Skeletal muscle tissue (tissue), 3 donors: ENCODE measurements at regions not wholly inside any gene's neighbourhood (a gene's known extent, or its start where the extent isn't known, plus 50 kb on each side); places are given as distances from the start of the nearest gene placed in this dataset.

Experiments used
- H3K27ac ChIP-seq: one replicate; pipeline ENCODE4 v1.7.0; 2013; ENCODE audit warnings: mild to moderate bottlenecking, low read depth, low read length, inconsistent platforms
- H3K27me3 ChIP-seq, 3 donors: one replicate each; pipeline ENCODE4 v1.7.0; 2013; ENCODE audit warnings: low read length in 3 of 3; ENCODE audit not compliant: control insufficient read depth in 3 of 3, insufficient read depth in 3 of 3
- H3K36me3 ChIP-seq, 3 donors: one replicate each; pipeline ENCODE4 v1.7.0; 2013; ENCODE audit warnings: low read length in 3 of 3; ENCODE audit not compliant: control insufficient read depth in 3 of 3, insufficient read depth in 3 of 3
- H3K4me1 ChIP-seq, 3 donors: one replicate each; pipeline ENCODE4 v1.7.0; 2013; ENCODE audit warnings: low read length in 3 of 3, mild to moderate bottlenecking in 3 of 3; ENCODE audit not compliant: control insufficient read depth in 3 of 3, insufficient read depth in 3 of 3
- H3K4me3 ChIP-seq, 3 donors: one replicate each; pipeline ENCODE4 v1.7.0; 2013; ENCODE audit warnings: low read length in 3 of 3
- H3K9ac ChIP-seq, 3 donors: one replicate each; pipeline ENCODE4 v1.7.0; 2013; ENCODE audit warnings: low read length in 3 of 3, mild to moderate bottlenecking in 3 of 3, moderate library complexity in 2 of 3, low read depth in 1 of 3
- H3K9me3 ChIP-seq, 3 donors: one replicate each; pipeline ENCODE4 v1.7.0; 2013; ENCODE audit warnings: low read length in 3 of 3; ENCODE audit not compliant: control insufficient read depth in 3 of 3
- donor health status: Osteomylitis.

GRCh38 chr1:55833529-55834091 is 618.4 kb upstream of the USP24 start:
- no peak overlapping the region for H3K9ac ChIP-seq
- no peak overlapping the region for H3K27ac ChIP-seq
- H3K4me1 ChIP-seq: no peaks in the 10 kb centered on the region
- H3K9me3 ChIP-seq: no peaks in the 10 kb centered on the region
- no peaks in the 10 kb centered on the region for H3K27me3 ChIP-seq
- H3K4me3 ChIP-seq: no peak overlapping the region
- H3K36me3 ChIP-seq: no peaks in the 10 kb centered on the region

- Histone ChIP-seq H3K4me1 (no peaks in the 10 kb centered on the region), H3K4me3 (no peak overlapping the region), H3K9ac (no peak overlapping the region), H3K9me3 (no peaks in the 10 kb centered on the region), H3K27ac (no peak overlapping the region), H3K36me3 (no peaks in the 10 kb centered on the region), H3K27me3 (no peaks in the 10 kb centered on the region)
Measured at GRCh38 chr1:55831759-55832158, 616.6 kb upstream of the USP24 start.

- Histone ChIP-seq H3K27me3 (no peaks in the 10 kb centered on the region), H3K4me1 (no peaks in the 10 kb centered on the region), H3K9ac (no peak overlapping the region), H3K27ac (no peak overlapping the region), H3K4me3 (no peak overlapping the region), H3K36me3 (no peaks in the 10 kb centered on the region), H3K9me3 (no peaks in the 10 kb centered on the region)
Measured at GRCh38 chr1:55828044-55828443, 612.9 kb upstream of the USP24 start.

GRCh38 chr1:55827350-55827749 is 612.2 kb upstream of the USP24 start:
- Histone ChIP-seq H3K27ac (no peak overlapping the region), H3K4me1 (no peaks in the 10 kb centered on the region), H3K9me3 (no peaks in the 10 kb centered on the region), H3K27me3 (no peaks in the 10 kb centered on the region), H3K4me3 (no peak overlapping the region), H3K9ac (no peak overlapping the region), H3K36me3 (no peaks in the 10 kb centered on the region)

- no peak overlapping the region for H3K4me3 ChIP-seq
- H3K9me3 ChIP-seq: no peaks in the 10 kb centered on the region
Measured at GRCh38 chr1:55826381-55827080, 611.4 kb upstream of the USP24 start.

GRCh38 chr1:55825461-55825860 is 610.3 kb upstream of the USP24 start:
- no peaks in the 10 kb centered on the region for H3K4me1 ChIP-seq
- no peak overlapping the region for H3K27ac ChIP-seq
- H3K36me3 ChIP-seq: no peaks in the 10 kb centered on the region
- no peaks in the 10 kb centered on the region for H3K9me3 ChIP-seq
- H3K27me3 ChIP-seq: no peaks in the 10 kb centered on the region
- no peak overlapping the region for H3K9ac ChIP-seq
- no peak overlapping the region for H3K4me3 ChIP-seq

More at GRCh38 chr1:55826381-55827080, 611.4 kb upstream of the USP24 start:
- no peaks in the 10 kb centered on the region for H3K27me3 ChIP-seq
- no peak overlapping the region for H3K9ac ChIP-seq
- no peaks in the 10 kb centered on the region for H3K4me1 ChIP-seq
- H3K36me3 ChIP-seq: no peaks in the 10 kb centered on the region
- no peak overlapping the region for H3K27ac ChIP-seq

GRCh38 chr1:55824251-55824640 is 609.1 kb upstream of the USP24 start:
- Histone ChIP-seq H3K4me3 (no peak overlapping the region), H3K27me3 (no peaks in the 10 kb centered on the region), H3K9me3 (no peaks in the 10 kb centered on the region), H3K9ac (no peak overlapping the region), H3K4me1 (no peaks in the 10 kb centered on the region), H3K27ac (no peak overlapping the region), H3K36me3 (no peaks in the 10 kb centered on the region)

- Histone ChIP-seq H3K4me1 (no peaks in the 10 kb centered on the region), H3K9ac (no peak overlapping the region), H3K36me3 (no peaks in the 10 kb centered on the region), H3K9me3 (no peaks in the 10 kb centered on the region), H3K27me3 (no peaks in the 10 kb centered on the region), H3K27ac (no peak overlapping the region), H3K4me3 (no peak overlapping the region)
Measured at GRCh38 chr1:55823541-55824250, 608.5 kb upstream of the USP24 start.

GRCh38 chr1:55822891-55823290 is 607.7 kb upstream of the USP24 start:
- H3K4me3 ChIP-seq: no peak overlapping the region
- no peak overlapping the region for H3K27ac ChIP-seq
- no peaks in the 10 kb centered on the region for H3K27me3 ChIP-seq
- H3K36me3 ChIP-seq: no peaks in the 10 kb centered on the region
- H3K9ac ChIP-seq: no peak overlapping the region
- no peaks in the 10 kb centered on the region for H3K4me1 ChIP-seq
- H3K9me3 ChIP-seq: no peaks in the 10 kb centered on the region

GRCh38 chr1:55821234-55821633 is 606.1 kb upstream of the USP24 start:
- H3K9me3 ChIP-seq: no peaks in the 10 kb centered on the region
- no peak overlapping the region for H3K4me3 ChIP-seq
- H3K9ac ChIP-seq: no peak overlapping the region
- H3K27me3 ChIP-seq: no peaks in the 10 kb centered on the region
- H3K4me1 ChIP-seq: no peaks in the 10 kb centered on the region
- no peak overlapping the region for H3K27ac ChIP-seq
- no peaks in the 10 kb centered on the region for H3K36me3 ChIP-seq
